Muscle of arm (tissue), 1 donor: ENCODE measurements at regions not wholly inside any gene's neighbourhood (a gene's known extent, or its start where the extent isn't known, plus 50 kb on each side); places are given as distances from the start of the nearest gene placed in this dataset.
"Not testable (repeated sequence)": the region's sequence is repeated elsewhere in the genome, so short reads cannot be mapped to it uniquely, and the experiment has no call there.

Experiments used
- DNase-seq: peaks from one replicate; pipeline ENCODE4 v3.0.0-alpha.2; 2013

DNA sequence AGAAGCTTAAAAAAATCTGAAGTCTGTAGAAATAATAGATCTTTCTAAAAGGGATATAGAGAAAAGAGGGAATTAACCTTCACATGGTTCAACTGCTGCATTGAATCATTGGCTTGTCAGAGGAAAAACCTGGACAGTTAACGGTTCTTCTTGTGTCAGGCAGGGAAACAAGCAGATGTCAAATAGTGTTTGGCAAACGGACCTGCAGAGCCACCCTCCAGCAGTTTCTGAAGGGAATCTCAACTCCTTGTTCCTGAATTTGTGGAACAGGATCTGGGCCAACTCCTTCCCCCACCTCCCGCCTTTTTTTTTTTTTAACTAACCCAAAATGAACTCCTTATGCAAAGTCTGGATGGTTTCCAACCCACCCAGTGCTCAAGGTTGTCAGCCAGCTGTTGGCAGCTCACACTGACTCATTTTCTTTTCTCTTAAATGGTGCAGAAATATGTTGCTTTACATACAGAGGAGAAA, 187.3 kb downstream of the CAND1 start:
- DNase-seq = peak; percentile 38

DNA sequence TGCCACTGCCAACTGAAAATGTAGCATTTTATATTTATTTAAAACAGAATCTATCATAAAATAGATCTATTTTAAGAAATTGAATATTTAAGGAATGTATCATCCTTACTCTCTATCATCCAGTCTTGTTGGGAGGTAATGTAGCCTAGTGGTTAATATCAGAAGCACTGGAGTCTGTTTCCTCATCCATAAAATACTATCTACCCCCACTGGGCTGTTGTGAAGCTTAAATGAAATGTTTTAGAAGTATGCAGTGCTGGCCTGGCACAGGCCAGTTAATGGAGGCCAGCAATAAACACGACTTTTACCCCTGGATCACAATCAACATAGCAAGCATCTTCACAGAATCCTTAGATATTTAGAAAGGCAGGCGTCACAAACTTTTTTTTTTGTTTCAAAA, 188.0 kb downstream of the CAND1 start:
- DNase-seq = no peak

DNA sequence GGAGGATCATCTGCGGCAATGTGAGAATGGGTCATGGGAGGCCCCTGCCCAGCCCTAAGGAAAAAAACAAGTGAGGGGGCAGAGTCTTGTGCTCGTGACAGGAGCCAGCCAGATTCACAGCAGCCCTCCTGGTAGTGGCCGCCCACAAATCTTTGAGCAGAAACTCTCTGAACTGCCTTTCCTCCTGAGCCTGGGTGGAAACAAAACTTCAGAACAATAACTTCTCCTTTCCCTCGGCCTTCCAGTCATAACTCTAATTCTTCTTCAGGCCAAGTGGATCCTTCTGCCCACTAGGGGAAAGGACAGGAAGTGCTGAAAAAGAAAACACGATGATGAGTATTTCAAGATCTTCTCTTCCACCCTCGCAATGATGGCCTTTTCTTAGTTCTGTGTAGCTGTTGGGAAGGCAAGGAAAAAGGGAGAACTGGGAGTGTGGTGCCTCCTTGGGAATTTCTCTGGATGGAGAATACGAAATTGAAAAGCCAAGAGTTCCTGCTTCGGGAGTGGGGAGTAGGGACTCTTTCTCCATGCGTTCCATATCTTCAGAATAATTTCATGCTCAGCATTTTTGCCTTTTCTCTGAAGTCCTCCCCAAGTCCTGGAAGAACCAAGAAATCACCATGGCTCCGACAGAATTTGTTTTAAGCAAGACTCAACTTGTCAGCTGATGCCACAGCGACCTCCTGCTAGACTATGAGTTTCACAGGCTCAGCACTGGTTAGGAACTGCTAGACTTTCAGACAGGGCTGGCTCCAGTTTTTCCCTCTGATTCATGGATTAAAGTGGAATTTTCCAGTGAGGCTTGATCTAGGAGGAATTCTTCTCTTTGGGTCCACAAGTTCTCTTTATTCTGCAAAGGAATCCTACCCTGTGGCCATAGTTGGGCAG, 188.9 kb downstream of the CAND1 start:
- no peak for DNase-seq

DNA sequence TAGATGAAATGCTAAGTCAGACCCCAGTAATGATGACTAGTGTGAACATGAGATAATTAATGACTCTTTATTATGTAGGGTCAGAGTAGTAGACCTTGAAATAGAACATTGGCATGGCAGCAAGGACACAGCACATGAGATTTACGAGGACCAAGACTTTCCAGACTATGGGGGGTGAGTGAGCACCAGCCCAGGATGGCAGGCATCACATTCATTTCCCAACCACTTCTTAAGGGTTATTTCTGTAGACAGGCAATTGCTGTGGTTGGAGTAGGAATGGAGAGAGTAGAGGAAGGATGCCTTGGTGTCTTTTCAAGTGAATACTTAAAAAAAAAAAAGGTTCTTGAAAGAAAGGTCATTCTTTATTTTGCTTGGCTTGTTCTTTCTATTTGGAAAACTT, 189.4 kb upstream of the DYRK2 start:
- DNase-seq = no peak

DNA sequence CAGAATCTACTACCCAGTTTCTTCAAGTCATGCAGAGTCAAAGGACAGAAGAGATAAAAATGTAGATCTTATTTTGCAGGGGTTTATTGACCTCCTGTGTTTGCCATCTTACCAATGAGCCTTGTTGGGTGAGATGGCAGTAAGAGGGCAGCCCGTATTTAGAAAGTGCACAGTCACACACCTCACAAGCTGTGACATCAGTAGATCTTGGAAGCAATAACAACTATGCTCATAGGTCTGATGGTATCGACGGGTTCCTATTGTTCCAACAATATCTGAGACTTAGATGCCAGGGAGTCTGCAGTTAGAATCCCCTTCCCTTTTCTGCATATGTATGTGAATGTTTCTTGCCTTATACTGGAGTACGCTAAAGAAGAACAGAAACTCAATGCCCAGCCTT, 189.0 kb upstream of the DYRK2 start:
- no peak for DNase-seq

DNA sequence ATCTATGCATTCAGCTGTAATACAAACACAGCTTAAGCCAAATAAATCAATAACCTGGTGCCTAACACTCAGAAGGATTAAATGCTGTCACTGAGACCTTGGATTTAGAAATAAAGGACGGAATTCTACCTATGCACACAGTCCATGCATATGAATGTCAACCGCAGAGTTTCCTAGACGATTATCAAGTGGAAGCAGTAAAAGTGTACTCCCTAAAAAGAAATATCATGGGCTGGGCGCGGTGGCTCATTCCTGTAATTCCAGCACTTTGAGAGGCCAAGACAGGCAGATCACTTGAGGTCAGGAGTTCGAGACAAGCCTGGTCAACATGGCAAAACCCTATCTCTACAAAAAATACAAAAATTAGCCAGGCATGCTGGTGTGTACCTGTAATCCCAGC, 188.2 kb upstream of the DYRK2 start:
- DNase-seq = no peak

DNA sequence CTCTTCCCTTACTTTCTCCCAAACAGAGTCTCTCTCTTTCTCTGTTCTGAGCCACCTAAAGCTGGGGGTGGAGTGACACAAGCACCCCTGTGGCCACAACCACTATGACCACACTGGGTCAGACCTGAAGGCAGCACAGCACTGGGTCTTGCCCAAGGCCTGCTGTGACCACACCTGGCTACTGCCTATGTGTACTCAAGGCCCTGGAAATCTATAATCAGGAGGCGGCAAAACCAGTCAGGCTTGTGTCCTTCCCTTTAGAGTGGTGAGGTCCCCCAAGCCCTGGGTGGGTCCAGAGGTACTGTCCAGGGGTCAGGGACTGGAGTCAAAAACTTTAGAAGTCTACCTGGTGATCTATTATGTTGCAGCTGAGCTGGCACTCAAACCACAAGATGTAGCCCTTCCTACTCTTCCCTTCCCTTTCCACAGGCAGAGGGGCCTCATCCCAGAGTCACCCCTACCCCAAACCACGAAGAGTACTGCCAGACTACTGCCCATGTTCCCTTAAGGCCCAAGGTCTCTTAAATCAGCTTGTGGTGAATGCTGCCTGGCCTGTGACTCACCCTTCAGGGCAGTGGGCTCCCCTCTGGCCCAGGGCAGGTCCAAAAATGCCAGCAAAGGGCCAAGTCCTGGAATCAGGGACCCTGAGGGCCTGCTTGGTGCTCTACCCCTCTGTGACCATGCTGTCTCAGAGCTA, 179.8 kb upstream of the DYRK2 start:
- DNase-seq = no peak

DNA sequence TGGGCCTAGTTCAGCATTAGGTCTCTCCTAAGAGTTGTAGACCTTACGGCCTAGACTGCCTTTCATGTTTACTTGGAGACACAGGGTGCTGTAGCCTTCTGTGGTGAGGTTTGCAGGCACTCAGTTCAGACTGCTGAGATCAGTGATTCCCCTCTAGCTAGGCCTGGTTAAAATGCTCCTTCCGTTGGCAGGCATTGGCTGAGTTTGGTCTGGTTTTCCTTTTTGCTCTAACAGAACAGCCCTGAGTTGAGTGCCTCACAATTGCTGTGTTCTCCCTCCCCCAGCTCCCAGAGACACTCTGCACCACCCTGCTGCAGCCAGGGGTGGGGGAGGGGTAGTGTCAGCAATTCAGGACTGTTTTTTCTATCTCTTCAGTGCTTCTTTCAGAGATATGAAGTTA, 178.9 kb upstream of the DYRK2 start:
- DNase-seq = no peak

DNA sequence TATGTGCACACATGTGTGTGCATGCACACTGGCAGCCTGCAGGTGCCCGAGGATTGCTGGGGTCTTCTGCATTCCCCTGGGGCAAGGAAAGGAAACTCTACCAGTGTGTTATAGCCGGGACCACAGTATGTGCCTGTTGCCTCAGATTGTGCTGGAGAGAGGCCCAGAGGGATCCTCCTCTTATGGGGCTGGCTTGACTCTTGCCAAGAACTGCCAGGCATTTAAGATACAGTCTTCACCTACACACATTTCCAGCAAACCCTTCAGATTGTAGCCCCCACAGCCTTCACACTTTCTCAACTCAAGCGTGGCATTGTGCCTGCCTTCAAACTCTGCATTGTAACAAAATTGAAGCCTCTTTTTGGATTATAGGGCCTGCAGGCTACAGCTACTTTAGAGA, 176.7 kb upstream of the DYRK2 start:
- no peak for DNase-seq

DNA sequence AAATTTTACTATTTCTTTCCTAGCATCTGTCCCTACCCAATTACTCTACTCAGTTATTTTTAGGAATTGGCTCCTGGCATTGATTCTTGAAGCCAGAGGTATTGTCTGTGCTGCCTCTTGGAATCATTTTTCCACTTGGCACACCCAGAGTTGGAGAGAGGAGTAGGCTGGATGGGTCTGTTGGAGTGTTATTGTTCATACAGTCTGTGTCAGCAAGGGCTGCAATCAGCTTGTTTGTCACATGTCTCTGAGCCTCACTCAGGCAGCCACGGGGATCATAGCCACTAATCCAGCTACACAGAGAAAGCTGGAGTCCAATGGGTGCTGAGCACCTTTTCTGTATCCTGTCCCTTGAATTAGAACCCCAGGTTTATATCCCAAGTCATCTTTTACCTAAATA, 176.0 kb upstream of the DYRK2 start:
- peak; percentile 52 for DNase-seq

DNA sequence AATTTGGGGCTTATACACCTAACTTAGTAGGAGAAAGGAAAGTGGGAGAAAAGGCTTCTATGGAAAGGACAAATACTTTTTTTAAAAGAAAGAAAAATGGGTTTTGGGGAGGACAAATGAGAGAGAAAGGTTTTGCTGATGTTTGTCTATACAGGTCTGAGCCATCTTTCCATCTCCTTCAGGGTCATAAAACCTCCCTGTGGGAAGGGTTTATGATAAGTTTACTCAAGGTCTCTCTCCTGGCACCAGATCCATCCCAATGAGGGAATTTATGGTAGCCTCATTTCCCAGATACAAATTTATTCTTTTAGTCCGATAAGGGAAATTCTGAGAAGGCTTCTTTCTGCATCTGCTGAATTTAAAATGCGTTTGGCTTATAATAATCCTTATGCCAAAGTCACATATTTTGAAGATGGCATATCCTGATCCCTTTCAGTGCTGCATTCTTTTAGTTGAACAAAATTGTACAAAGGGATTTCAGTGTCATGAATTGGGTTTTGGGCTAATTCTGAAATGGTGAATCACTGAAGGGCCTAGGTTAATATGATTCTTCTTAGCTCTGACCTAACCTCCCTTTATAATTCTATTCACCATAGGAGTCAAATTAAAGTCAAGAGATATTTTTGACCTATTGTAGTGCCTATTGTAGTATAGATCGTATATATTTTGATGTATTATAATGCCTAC, 173.5 kb upstream of the DYRK2 start:
- no peak for DNase-seq

DNA sequence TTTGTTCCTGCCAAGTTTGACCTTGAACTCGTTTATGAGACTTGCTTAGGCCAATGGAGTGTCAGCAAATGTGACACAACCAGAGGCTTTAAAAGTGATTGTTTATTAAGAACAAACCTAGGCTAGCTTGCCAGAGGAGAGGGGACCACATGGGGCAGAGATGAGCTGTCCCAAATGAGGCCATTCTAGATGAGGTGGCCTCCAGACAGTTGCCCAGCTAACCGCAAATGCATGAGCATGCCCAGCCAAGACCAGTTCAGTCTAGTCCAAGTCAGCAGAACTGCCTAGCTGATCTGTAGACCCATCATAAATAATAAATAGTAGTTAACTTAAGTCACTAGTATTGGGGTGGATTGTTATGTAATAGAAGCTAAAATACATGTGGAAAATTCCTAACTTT, 172.8 kb upstream of the DYRK2 start:
- DNase-seq = no peak

DNA sequence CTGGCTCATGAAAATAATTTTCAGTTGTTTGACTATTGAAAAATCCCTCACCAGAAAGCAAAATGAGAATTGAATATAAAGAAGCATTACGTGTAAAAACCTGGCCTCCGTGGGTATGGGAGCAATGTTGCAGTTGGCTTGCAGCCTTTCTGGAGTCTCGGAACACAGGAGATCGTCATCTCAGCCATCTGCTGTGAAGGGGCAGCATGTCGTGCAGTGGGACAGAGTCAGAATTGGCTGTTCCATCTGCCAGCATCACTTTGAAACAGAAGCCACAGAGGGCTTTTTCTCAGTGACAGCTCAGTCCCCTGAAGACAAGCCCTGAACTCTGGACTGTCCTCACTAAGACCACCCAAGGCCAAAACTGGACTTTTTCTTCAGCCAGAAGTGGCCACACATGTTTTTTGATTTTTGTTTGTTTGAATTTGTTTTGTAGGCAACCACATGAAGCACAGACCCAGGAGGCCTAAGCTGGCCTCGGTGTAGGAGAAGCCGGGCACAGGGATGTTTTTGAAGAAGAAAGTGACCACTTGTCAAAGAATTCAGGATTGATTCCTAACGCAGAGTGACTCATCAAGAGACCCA, 170.8 kb upstream of the DYRK2 start:
- no peak for DNase-seq

DNA sequence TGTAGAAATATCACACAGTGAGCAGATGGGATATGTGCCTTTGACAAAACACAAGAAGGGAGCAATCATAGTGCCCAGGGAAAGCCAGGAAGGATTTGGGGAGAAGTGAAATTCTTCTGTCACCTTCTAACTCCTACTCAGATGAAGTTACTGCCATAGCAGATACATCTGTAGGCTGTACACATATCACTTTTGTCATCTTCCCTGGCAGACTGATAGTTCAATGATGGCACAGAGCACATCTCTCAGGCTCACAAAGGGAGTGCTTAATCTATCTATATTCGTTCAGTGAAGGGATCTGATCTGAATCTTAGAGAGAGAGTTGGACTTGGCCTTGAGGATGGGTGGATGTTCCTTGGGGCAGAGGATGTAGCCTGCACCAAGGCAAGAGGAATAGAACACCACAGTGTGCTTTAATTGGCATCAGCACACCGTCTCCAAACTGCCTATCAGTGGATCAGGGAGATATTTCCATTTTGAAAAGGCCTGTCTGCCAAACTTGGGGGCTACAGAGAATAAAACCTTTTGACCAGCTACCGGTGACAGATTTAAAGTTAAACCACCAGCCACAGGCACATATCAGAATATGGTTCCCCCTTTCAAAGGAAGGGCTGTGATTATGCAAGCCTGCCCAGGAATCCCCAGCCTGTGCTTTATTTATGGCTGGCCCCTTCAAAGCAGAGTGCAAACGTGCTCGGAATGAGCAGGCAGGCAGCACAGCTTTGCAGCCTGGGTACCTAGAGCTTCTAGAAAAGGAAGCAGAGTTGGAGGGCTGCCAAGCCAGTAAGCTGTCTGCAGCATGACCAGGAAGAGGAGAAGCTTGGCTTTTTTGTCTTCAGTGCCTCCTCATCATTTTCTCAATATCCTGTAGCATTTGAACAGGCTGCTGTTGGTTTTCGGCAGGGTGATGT, 165.5 kb upstream of the DYRK2 start:
- DNase-seq = peak; percentile 31

DNA sequence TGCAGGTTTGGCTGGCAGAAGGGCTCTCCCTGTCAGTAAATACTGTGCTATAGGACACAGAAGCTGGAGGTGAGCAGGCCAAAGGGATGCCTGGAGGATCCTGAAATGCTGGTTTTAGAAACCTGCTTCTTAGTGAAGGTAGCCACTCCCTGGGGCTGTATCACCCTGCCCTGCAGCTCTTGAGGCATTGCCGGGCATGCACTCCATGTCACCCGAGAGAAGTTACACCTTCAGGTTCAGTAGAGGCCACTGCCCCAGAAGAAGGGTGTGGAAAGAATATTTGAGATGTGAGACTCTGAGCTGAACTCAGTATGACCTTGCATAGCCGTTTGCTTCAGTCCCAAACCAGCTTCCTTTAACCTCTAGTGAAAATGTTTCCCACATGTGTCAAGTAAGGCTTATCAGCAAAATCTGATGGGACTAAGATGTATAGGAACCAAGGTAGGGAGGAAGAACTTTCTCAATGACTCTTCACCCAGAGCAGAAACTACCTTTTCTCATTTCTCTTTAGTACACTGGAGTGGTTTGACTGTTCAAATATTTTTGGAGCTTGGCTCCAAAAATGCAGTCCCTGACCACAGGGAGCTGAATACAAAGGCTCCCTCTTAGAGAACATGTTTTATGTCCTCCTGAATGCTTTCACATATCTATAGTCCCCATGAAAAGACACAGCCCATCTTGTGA, 164.5 kb upstream of the DYRK2 start:
- DNase-seq = no peak

DNA sequence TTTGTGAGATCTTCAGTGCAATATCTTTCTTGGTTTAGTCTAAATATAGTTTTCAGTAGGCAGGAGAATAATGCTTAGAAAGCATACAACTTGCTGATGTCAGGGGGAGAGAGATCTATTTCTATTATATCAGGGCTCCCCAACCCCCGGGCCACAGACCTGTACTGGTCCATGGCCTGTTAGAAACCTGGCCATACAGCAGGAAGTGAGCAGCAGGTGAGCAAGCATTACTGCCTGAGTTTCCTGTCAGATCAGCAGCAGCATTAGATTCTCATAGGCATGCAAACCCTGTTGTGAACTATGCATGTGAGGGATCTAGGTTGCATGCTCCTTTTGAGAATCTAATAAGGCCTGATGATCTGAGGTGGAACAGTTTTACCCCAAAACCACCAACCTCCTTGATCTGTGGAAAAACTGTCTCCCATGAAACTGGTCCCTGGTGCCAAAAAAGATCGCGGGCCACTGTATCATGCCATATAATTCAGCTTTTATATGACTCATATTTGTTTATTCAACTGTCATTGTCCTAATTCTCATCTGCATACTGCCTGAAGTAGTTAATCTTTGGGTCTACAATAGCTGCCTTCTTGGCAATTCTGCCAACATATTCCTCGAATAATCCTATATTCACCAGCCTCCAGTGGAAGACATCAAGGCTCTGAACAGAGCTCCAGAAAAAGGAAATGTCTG, 163.6 kb upstream of the DYRK2 start:
- no peak for DNase-seq

DNA sequence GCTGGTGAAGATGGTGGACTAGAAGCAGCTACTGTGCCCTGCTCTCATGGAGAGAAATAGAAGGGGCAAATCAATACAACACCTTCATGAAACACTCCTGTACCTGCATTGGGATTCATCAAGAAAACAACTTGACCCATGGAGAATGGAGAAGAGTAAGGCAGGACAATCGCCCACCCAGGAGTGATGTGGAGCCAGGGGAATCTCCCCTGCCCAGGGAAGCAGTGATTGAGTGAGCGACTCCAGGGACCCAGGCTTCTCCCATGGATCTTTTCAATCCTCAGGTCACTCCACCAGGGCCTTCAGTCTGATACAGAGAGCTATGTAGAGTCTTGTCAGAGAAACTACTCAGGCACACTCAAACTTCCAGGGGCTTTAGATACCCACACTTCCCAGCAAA, 161.9 kb upstream of the DYRK2 start:
- DNase-seq = no peak

DNA sequence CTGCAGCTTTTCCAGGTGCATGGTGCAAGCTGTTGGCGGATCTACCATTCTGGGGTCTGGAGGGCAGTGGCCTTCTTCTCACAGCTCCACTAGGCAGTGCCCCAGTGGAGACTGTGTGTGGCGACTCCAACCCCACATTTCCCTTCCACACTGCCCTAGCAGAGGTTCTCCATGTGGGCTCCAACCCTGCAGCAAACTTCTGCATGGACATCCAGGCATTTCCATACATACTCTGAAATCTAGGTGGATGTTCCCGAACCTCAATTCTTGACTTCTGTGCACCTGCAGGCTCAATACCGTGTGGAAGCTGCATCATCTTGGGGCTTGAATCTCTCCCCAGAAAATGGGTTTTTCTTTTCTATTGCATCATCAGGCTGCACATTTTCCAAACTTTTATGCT, 160.2 kb upstream of the DYRK2 start:
- DNase-seq = not testable (repeated sequence)

DNA sequence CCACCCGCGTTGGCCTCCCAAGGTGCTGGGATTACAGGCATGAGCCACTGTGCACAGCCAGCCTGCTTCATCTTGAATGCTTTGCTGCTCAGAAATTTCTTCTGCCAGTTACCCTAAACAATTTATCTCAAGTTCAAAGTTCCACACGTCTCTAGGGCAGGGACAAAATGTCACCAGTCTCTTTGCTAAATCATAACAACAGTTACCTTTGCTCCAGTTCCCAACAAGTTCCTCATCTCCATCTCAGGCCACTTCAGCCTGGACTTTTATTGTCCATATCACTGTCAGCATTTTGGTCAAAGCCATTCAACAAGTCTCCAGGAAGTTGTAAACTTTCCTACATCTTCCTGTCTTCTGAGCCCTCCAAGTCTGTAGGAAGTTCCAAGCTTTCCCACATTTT, 159.5 kb upstream of the DYRK2 start:
- no peak for DNase-seq

DNA sequence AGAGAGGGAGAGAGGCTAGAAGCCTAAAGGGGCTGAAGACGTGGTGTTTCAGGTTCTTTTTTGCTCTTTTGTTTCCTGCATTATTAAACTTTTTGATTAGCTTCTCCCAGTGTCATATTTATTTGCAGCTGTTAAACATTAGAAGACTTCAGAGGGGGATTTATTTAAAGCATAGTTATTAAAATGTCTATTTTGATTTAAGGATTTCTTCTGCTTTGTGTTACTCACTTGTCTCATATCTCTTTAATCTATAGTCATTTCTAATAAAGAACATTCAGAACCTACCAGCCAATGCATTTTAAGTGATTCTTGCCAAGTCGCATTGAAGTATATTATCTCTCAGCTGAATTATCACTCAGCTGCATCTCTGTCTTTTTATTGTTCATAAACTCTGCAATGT, 152.0 kb upstream of the DYRK2 start:
- DNase-seq = no peak
